Loucy (cell line): ENCODE measurements at regions not wholly inside any gene's neighbourhood (a gene's known extent, or its start where the extent isn't known, plus 50 kb on each side); places are given as distances from the start of the nearest gene placed in this dataset.

Source experiments
- H2AFZ ChIP-seq: fragments of 200-600 bp; sonication (generic); 2 replicates; pipeline ENCODE4 v1.6.0; 2016; ENCODE audit warnings: antibody characterized with exemption, mild to moderate bottlenecking, low read length, moderate library complexity
- H3F3A ChIP-seq: fragments of 200-600 bp; 2 replicates; pipeline ENCODE4 v1.6.0; 2016; ENCODE audit warnings: antibody characterized with exemption, low read depth, mild to moderate bottlenecking
- H3K27me3 ChIP-seq: fragments of 200-600 bp; sonication (generic); 2 replicates; pipeline ENCODE4 v1.6.1; 2014; ENCODE audit warnings: low read length, mild to moderate bottlenecking; ENCODE audit not compliant: insufficient read depth, poor library complexity, severe bottlenecking
- H3K36me3 ChIP-seq: fragments of 200-600 bp; sonication (generic); 2 replicates; pipeline ENCODE4 v1.6.1; 2016; ENCODE audit warnings: low read length; ENCODE audit not compliant: insufficient read depth
- H3K4me1 ChIP-seq: fragments of 200-600 bp; sonication (generic); 2 replicates; pipeline ENCODE4 v1.5.1; 2014; ENCODE audit warnings: low read length, mild to moderate bottlenecking; ENCODE audit not compliant: insufficient read depth, poor library complexity, severe bottlenecking
- H3K4me2 ChIP-seq: fragments of 200-600 bp; sonication (generic); 2 replicates; pipeline ENCODE4 v1.6.0; 2014; ENCODE audit warnings: antibody characterized with exemption, low read length, low read depth, mild to moderate bottlenecking; ENCODE audit not compliant: poor library complexity, severe bottlenecking
- H3K4me3 ChIP-seq: fragments of 200-600 bp; sonication (generic); 2 replicates; pipeline ENCODE4 v1.5.1; 2014; ENCODE audit warnings: low read length, mild to moderate bottlenecking, mixed read lengths; ENCODE audit not compliant: poor library complexity, severe bottlenecking
- H3K79me2 ChIP-seq: fragments of 200-600 bp; sonication (generic); 2 replicates; pipeline ENCODE4 v1.6.1; 2014; ENCODE audit warnings: low read length; ENCODE audit not compliant: insufficient read depth
- H3K9ac ChIP-seq: fragments of 200-600 bp; sonication (generic); 2 replicates; pipeline ENCODE4 v1.6.0; 2014; ENCODE audit warnings: mild to moderate bottlenecking, low read depth, low read length, moderate library complexity; ENCODE audit not compliant: poor library complexity, severe bottlenecking
- H3K9me2 ChIP-seq: fragments of 200-600 bp; sonication (generic); replicated peaks from 2 replicates; pipeline ENCODE4 v1.6.1; 2016; ENCODE audit warnings: low read depth, low read length, mixed read lengths
- H3K9me3 ChIP-seq: fragments of 200-600 bp; sonication (generic); 2 replicates; pipeline ENCODE4 v1.6.1; 2014; ENCODE audit warnings: mild to moderate bottlenecking, antibody characterized with exemption, low read length, low read depth; ENCODE audit not compliant: insufficient read depth
- H4K20me1 ChIP-seq: fragments of 200-600 bp; sonication (generic); 2 replicates; pipeline ENCODE4 v1.6.0; 2014; ENCODE audit warnings: antibody characterized with exemption, low read length, mild to moderate bottlenecking; ENCODE audit not compliant: insufficient read depth, poor library complexity, severe bottlenecking
- CTCF ChIP-seq: fragments of 200-600 bp; sonication (generic); conservative IDR thresholded peaks from 2 replicates; pipeline ENCODE4 v1.5.1; 2014; ENCODE audit warnings: mild to moderate bottlenecking, antibody characterized with exemption, low read length
- EZH2phosphoT487 ChIP-seq: fragments of 200-600 bp; IDR thresholded peaks from 2 replicates; pipeline ENCODE4 v1.6.1; 2018; ENCODE audit warnings: antibody characterized with exemption, mild to moderate bottlenecking, moderate library complexity, borderline replicate concordance

GRCh38 chr13:60288569-60288968 lies 108.5 kb upstream of the TDRD3 start:
- H3K9me3 ChIP-seq: no peaks in the 10 kb centered on the region; the same call in 1 of the 2 replicates

GRCh38 chr13:60303166-60303565 lies 93.9 kb upstream of the TDRD3 start:
- H3K36me3 ChIP-seq: no peaks in the 10 kb centered on the region
- no peaks in the 10 kb centered on the region for H3F3A ChIP-seq
- H3K9me2 ChIP-seq: no peaks in the 10 kb centered on the region
- H3K79me2 ChIP-seq: no peaks in the 10 kb centered on the region
- H2AFZ ChIP-seq: 0 out of 2 replicates have a peak overlapping the region, but pooled peaks have one; percentile 56
- H3K4me3 ChIP-seq: no peak overlapping the region
- H4K20me1 ChIP-seq: no peaks in the 10 kb centered on the region
- no peaks in the 10 kb centered on the region for H3K9me3 ChIP-seq
- H3K9ac ChIP-seq: no peak overlapping the region
- no peaks in the 10 kb centered on the region for H3K27me3 ChIP-seq
- TF ChIP-seq CTCF (no peak), EZH2phosphoT487 (no peak)
- peak overlapping the region; percentile 23 for H3K4me2 ChIP-seq
- H3K4me1 ChIP-seq: peaks cover 13% of the 10 kb centered on the region

More at GRCh38 chr13:60288569-60288968, 108.5 kb upstream of the TDRD3 start:
- TF ChIP-seq EZH2phosphoT487 (no peak), CTCF (no peak)
- Histone ChIP-seq H3K27me3 (no peaks in the 10 kb centered on the region), H3K36me3 (no peaks in the 10 kb centered on the region), H3K4me3 (no peak overlapping the region), H3F3A (no peaks in the 10 kb centered on the region), H3K4me1 (no peaks in the 10 kb centered on the region), H2AFZ (no peak overlapping the region), H4K20me1 (no peaks in the 10 kb centered on the region), H3K9ac (no peak overlapping the region), H3K79me2 (no peaks in the 10 kb centered on the region), H3K4me2 (no peak overlapping the region), H3K9me2 (no peaks in the 10 kb centered on the region)

- peak overlapping the region; percentile 54 for H3K4me2 ChIP-seq
- H2AFZ ChIP-seq: peak overlapping the region; percentile 76
- no peak for TF ChIP-seq CTCF
- TF ChIP-seq EZH2phosphoT487: no peak
Observed at GRCh38 chr13:60311527-60311926, 85.5 kb upstream of the TDRD3 start.

More at GRCh38 chr13:60311527-60311926, 85.5 kb upstream of the TDRD3 start:
- no peaks in the 10 kb centered on the region for H3K27me3 ChIP-seq
- H3F3A ChIP-seq: no peaks in the 10 kb centered on the region
- H3K9ac ChIP-seq: no peak overlapping the region
- H3K79me2 ChIP-seq: no peaks in the 10 kb centered on the region
- H4K20me1 ChIP-seq: no peaks in the 10 kb centered on the region
- H3K36me3 ChIP-seq: no peaks in the 10 kb centered on the region
- H3K4me1 ChIP-seq: peaks cover 36% of the 10 kb centered on the region
- no peaks in the 10 kb centered on the region for H3K9me3 ChIP-seq
- H3K9me2 ChIP-seq: no peaks in the 10 kb centered on the region
- peak overlapping the region; percentile 8 for H3K4me3 ChIP-seq
